ENCODE measurements at regions not wholly inside any gene's neighbourhood (a gene's known extent, or its start where the extent isn't known, plus 50 kb on each side); places are given as distances from the start of the nearest gene placed in this dataset.

GRCh38 chr21:16873596-16873995, 639.2 kb upstream of the CXADR start:
- Histone ChIP-seq H3K27me3 (ENCODE audit: insufficient read depth) (no peaks in the 10 kb centered on the region), H3F3A (replicated peaks; ENCODE audit: low read depth) (no peaks in the 10 kb centered on the region), H3K9me2 (ENCODE audit: insufficient read depth) (no peaks in the 10 kb centered on the region; the same call in 1 of the 2 replicates), H3K27ac (ENCODE audit: low read depth) (no peak overlapping the region), H3K4me3 (no peak overlapping the region), H3K4me1 (ENCODE audit: insufficient read depth) (no peaks in the 10 kb centered on the region), H3K4me2 (no peak overlapping the region), H4K20me1 (replicated peaks; ENCODE audit: insufficient read depth) (no peaks in the 10 kb centered on the region), H3K79me2 (replicated peaks; ENCODE audit: insufficient read depth) (no peaks in the 10 kb centered on the region), H3K36me3 (ENCODE audit: insufficient read depth) (no peaks in the 10 kb centered on the region), H2AFZ (no peak overlapping the region)
- H3K36me3 Mint-ChIP-seq (ENCODE audit: low read depth) = no peaks in the 10 kb centered on the region
- no peak for ATAC-seq
- no peak overlapping the region for H3K27ac Mint-ChIP-seq
- no peaks in the 10 kb centered on the region for H3K9me3 Mint-ChIP-seq
- no peak for DNase-seq (ENCODE audit: low spot score)
- H3K27me3 Mint-ChIP-seq (ENCODE audit: insufficient read depth, low read depth, poor library complexity) = no peaks in the 10 kb centered on the region
- H3K4me3 Mint-ChIP-seq = no peak overlapping the region
- TF ChIP-seq ZNF462 (CRISPR knock-in tag; IDR thresholded peaks at IDR 0.05) (no peak), EZH2 (IDR thresholded peaks at IDR 0.05; ENCODE audit: low read depth, unreplicated experiment) (no peak), EZH2phosphoT487 (IDR thresholded peaks at IDR 0.05; ENCODE audit: unreplicated experiment) (no peak), POLR2AphosphoS5 (IDR thresholded peaks at IDR 0.05; ENCODE audit: low read depth) (no peak), ETS1 (IDR thresholded peaks at IDR 0.05) (no peak), CREB1 (CRISPR knock-in tag; IDR thresholded peaks at IDR 0.05; ENCODE audit: low read depth) (no peak)
- TF ChIP-seq, protein P1, sequence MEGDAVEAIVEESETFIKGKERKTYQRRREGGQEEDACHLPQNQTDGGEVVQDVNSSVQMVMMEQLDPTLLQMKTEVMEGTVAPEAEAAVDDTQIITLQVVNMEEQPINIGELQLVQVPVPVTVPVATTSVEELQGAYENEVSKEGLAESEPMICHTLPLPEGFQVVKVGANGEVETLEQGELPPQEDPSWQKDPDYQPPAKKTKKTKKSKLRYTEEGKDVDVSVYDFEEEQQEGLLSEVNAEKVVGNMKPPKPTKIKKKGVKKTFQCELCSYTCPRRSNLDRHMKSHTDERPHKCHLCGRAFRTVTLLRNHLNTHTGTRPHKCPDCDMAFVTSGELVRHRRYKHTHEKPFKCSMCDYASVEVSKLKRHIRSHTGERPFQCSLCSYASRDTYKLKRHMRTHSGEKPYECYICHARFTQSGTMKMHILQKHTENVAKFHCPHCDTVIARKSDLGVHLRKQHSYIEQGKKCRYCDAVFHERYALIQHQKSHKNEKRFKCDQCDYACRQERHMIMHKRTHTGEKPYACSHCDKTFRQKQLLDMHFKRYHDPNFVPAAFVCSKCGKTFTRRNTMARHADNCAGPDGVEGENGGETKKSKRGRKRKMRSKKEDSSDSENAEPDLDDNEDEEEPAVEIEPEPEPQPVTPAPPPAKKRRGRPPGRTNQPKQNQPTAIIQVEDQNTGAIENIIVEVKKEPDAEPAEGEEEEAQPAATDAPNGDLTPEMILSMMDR (conservative IDR thresholded peaks at IDR 0.05; ENCODE audit: low read depth in 2 of 2) = no peak
- peaks cover 2% of the 10 kb centered on the region; the same call in 1 of the 3 replicates for H3K4me1 Mint-ChIP-seq

Data from GM23338 (cell line).